Uterus (tissue), 3 donors: ENCODE measurements at regions not wholly inside any gene's neighbourhood (a gene's known extent, or its start where the extent isn't known, plus 50 kb on each side); places are given as distances from the start of the nearest gene placed in this dataset.

Source experiments
- DNase-seq, 2 donors: peaks; one replicate each; pipeline ENCODE4 v3.0.0-alpha.2; 2019 to 2020
- H3K27ac ChIP-seq, 2 donors: fragments of 200-600 bp; sonication (generic); 1 replicate in 1 of 2; 2 replicates in 1 of 2; pipeline ENCODE4 v1.5.1; 2016 to 2018
- H3K27me3 ChIP-seq, 2 donors: fragments of 200-600 bp; sonication (generic); one replicate each; pipeline ENCODE4 v1.5.1; 2018 to 2019; ENCODE audit warnings: control low read depth in 1 of 2
- H3K36me3 ChIP-seq, 2 donors: fragments of 200-600 bp; sonication (generic); one replicate each; pipeline ENCODE4 v1.5.1; 2019; ENCODE audit warnings: control low read depth in 1 of 2
- H3K4me1 ChIP-seq, 2 donors: fragments of 200-600 bp; sonication (generic); one replicate each; pipeline ENCODE4 v1.5.1; 2018 to 2019; ENCODE audit warnings: control low read depth in 1 of 2
- H3K4me3 ChIP-seq, 2 donors: fragments of 200-600 bp; sonication (generic); 1 replicate in 1 of 2; 2 replicates in 1 of 2; pipeline ENCODE4 v1.5.1; 2018 to 2019; ENCODE audit warnings: mild to moderate bottlenecking in 1 of 2
- H3K9me3 ChIP-seq, 2 donors: fragments of 200-600 bp; sonication (generic); one replicate each; pipeline ENCODE4 v1.5.1; 2019; ENCODE audit warnings: control low read depth in 1 of 2
- POLR2A ChIP-seq, 2 donors: fragments of 450-650 bp; IDR thresholded peaks; one replicate each; pipeline ENCODE4 v1.6.1; 2016; ENCODE audit warnings: antibody characterized with exemption in 2 of 2, mild to moderate bottlenecking in 1 of 2, moderate library complexity in 1 of 2
- intact Hi-C: fragments of 100-400 bp; cut with DNase I; formaldehyde crosslinking; loops from one replicate; pipeline ENCODE4 v1.15.1; 2023; ENCODE audit warnings: low total_unique reads
- TF ChIP-seq, protein P1 (sequence below), 4 experiments: fragments of 200-600 bp in 2 of 4; fragments of 450-650 bp in 2 of 4; sonication (generic) in 2 of 4; IDR thresholded peaks; one replicate each; pipeline ENCODE4 v1.5.1; 2016 to 2019; ENCODE audit warnings: antibody characterized with exemption in 4 of 4, mild to moderate bottlenecking in 2 of 4, moderate library complexity in 1 of 4
- donor health status: DM: yes; HTN: yes; CAD: no.

DNA sequence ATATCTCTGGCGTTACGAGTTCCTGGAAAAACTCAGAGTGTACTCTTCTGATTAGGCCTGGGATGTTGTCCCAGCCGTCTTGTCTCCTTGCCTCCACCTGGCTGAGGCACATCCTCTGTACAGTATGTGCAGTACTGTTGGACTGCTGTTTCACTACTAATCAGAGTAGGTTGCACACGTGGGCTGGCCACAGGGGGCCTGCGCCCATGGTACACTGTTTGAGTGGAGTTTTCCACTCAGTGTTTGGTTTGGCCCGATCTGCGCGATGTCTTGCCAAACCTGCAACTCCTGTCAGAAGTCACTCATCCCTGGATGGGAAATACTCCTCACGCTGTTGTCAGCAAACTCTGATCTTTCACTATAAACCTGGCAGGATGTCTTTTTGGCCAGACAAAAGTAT is 189.6 kb upstream of the CSNK1A1L start:
- intact Hi-C loops = no loop called here
- no peak for DNase-seq
- Histone ChIP-seq H3K36me3 (no peaks in the 10 kb centered on the region), H3K9me3 (no peaks in the 10 kb centered on the region), H3K27me3 (no peaks in the 10 kb centered on the region), H3K4me1 (no peaks in the 10 kb centered on the region), H3K4me3 (no peak overlapping the region), H3K27ac (no peak overlapping the region)
- TF ChIP-seq, protein P1, sequence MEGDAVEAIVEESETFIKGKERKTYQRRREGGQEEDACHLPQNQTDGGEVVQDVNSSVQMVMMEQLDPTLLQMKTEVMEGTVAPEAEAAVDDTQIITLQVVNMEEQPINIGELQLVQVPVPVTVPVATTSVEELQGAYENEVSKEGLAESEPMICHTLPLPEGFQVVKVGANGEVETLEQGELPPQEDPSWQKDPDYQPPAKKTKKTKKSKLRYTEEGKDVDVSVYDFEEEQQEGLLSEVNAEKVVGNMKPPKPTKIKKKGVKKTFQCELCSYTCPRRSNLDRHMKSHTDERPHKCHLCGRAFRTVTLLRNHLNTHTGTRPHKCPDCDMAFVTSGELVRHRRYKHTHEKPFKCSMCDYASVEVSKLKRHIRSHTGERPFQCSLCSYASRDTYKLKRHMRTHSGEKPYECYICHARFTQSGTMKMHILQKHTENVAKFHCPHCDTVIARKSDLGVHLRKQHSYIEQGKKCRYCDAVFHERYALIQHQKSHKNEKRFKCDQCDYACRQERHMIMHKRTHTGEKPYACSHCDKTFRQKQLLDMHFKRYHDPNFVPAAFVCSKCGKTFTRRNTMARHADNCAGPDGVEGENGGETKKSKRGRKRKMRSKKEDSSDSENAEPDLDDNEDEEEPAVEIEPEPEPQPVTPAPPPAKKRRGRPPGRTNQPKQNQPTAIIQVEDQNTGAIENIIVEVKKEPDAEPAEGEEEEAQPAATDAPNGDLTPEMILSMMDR (IDR thresholded peaks at IDR 0.05) = no peak
- TF ChIP-seq POLR2A (IDR thresholded peaks at IDR 0.05) = no peak

GRCh38 chr13:37294472-37294871 is 189.0 kb upstream of the CSNK1A1L start:
- Histone ChIP-seq H3K9me3 (no peaks in the 10 kb centered on the region), H3K27me3 (no peaks in the 10 kb centered on the region), H3K27ac (no peak overlapping the region), H3K4me1 (no peaks in the 10 kb centered on the region), H3K4me3 (no peak overlapping the region), H3K36me3 (no peaks in the 10 kb centered on the region)
- TF ChIP-seq POLR2A (IDR thresholded peaks at IDR 0.05) = no peak
- TF ChIP-seq, protein P1 (IDR thresholded peaks at IDR 0.05) = no peak
- DNase-seq = no peak
- intact Hi-C loops = no loop called here

- Histone ChIP-seq H3K27ac (no peak overlapping the region), H3K4me1 (no peaks in the 10 kb centered on the region), H3K4me3 (no peak overlapping the region), H3K27me3 (no peaks in the 10 kb centered on the region), H3K36me3 (no peaks in the 10 kb centered on the region), H3K9me3 (no peaks in the 10 kb centered on the region)
- TF ChIP-seq, protein P1 (IDR thresholded peaks at IDR 0.05) = no peak
- no peak for TF ChIP-seq POLR2A (IDR thresholded peaks at IDR 0.05)
- intact Hi-C loops = no loop called here
- no peak for DNase-seq
Observed at GRCh38 chr13:37293295-37293694, 187.8 kb upstream of the CSNK1A1L start.

- H3K9me3 ChIP-seq = peaks cover 0 to 3% of the 10 kb centered on the region in 2 donors
- H3K4me1 ChIP-seq = no peaks in the 10 kb centered on the region
- TF ChIP-seq POLR2A (IDR thresholded peaks at IDR 0.05) = no peak
- TF ChIP-seq, protein P1 (IDR thresholded peaks at IDR 0.05) = no peak
- H3K27ac ChIP-seq = no peak overlapping the region
- no peaks in the 10 kb centered on the region for H3K36me3 ChIP-seq
- H3K27me3 ChIP-seq = no peaks in the 10 kb centered on the region
- no peak for DNase-seq
- no peak overlapping the region for H3K4me3 ChIP-seq
- intact Hi-C loops = no loop called here
Observed at GRCh38 chr13:37290716-37291505, 185.4 kb upstream of the CSNK1A1L start.

- intact Hi-C loops = no loop called here
Observed at GRCh38 chr13:37289212-37289935, 183.9 kb upstream of the CSNK1A1L start.

More at GRCh38 chr13:37289212-37289935, 183.9 kb upstream of the CSNK1A1L start:
- DNase-seq = no peak
- no peaks in the 10 kb centered on the region for H3K4me1 ChIP-seq
- H3K27ac ChIP-seq = no peak overlapping the region
- no peak overlapping the region for H3K4me3 ChIP-seq
- peaks cover 0 to 3% of the 10 kb centered on the region in 2 donors for H3K9me3 ChIP-seq
- no peaks in the 10 kb centered on the region for H3K27me3 ChIP-seq
- no peaks in the 10 kb centered on the region for H3K36me3 ChIP-seq
- no peak for TF ChIP-seq POLR2A (IDR thresholded peaks at IDR 0.05)
- TF ChIP-seq, protein P1 (IDR thresholded peaks at IDR 0.05) = no peak
